Cardiac fibroblast (primary cell): ENCODE measurements at regions not wholly inside any gene's neighbourhood (a gene's known extent, or its start where the extent isn't known, plus 50 kb on each side); places are given as distances from the start of the nearest gene placed in this dataset.

Experiments
- DNase-seq, 2 donors: peaks; one replicate each; pipeline versions ENCODE4 v3.0.0 to v3.0.0-alpha.2; 2010; ENCODE audit warnings: low read depth in 2 of 2
- H3K4me3 ChIP-seq, 2 donors: replicated peaks in 1 of 2; 1 replicate in 1 of 2; 2 replicates in 1 of 2; pipeline ENCODE4 v1.5.1; 2011; ENCODE audit warnings: low read depth in 2 of 2, low read length in 2 of 2, mild to moderate bottlenecking in 2 of 2, moderate library complexity in 1 of 2
- TF ChIP-seq, protein P1 (sequence below): IDR thresholded peaks from one replicate; pipeline ENCODE4 v1.5.1; 2011; ENCODE audit warnings: low read depth, mild to moderate bottlenecking, low read length, inconsistent platforms

- no peak overlapping the region for H3K4me3 ChIP-seq
- TF ChIP-seq, protein P1, sequence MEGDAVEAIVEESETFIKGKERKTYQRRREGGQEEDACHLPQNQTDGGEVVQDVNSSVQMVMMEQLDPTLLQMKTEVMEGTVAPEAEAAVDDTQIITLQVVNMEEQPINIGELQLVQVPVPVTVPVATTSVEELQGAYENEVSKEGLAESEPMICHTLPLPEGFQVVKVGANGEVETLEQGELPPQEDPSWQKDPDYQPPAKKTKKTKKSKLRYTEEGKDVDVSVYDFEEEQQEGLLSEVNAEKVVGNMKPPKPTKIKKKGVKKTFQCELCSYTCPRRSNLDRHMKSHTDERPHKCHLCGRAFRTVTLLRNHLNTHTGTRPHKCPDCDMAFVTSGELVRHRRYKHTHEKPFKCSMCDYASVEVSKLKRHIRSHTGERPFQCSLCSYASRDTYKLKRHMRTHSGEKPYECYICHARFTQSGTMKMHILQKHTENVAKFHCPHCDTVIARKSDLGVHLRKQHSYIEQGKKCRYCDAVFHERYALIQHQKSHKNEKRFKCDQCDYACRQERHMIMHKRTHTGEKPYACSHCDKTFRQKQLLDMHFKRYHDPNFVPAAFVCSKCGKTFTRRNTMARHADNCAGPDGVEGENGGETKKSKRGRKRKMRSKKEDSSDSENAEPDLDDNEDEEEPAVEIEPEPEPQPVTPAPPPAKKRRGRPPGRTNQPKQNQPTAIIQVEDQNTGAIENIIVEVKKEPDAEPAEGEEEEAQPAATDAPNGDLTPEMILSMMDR = no peak
- no peak for DNase-seq
Measured at GRCh38 chr11:116274521-116274920, 498.3 kb downstream of the BUD13 start.

GRCh38 chr11:116272181-116272789 lies 500.5 kb downstream of the BUD13 start:
- no peak overlapping the region for H3K4me3 ChIP-seq
- TF ChIP-seq, protein P1 = no peak
- no peak for DNase-seq

GRCh38 chr11:116271479-116271878 lies 501.3 kb downstream of the BUD13 start:
- TF ChIP-seq, protein P1 = no peak
- DNase-seq = no peak
- H3K4me3 ChIP-seq = no peak overlapping the region

DNA sequence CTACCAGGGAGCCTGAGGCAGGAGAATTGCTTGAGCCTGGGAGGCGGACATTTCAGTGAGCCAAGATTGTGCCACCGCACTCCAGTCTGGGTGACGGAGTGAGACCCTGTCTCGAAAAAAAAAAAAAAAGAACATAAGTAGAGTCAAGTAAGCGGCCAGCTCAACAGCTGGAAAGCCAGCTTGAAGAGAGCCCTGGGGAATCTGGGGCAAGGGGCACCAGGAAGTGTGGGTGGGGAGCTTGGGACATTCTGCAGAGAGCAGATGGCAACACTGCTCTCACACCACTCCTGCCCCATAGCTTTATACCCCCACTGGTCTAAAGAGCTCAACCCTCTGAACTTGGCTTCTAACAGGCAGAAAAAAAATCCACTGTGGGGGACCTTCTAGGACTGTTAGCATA lies 505.6 kb downstream of the BUD13 start:
- H3K4me3 ChIP-seq = no peak overlapping the region
- TF ChIP-seq, protein P1 = no peak
- no peak for DNase-seq

DNA sequence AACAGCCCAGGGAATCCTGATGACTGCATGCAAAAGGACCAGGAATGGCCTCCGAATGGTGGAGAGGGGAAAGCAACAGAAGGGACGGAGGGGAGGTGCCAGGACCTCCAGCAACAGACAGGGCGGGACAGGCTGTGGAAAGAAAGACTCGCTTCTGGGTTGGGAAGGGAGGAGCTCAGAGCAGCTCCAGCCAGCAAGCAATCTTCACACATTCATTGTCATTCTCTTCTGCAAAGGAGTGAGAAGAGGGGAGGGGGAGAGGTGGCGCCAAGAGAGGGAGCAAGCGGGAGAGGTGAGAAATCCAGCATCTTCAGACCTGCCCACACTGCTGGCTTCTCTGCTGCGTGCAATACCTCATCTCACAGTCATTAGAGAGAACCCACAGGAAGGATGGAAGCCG lies 509.0 kb downstream of the BUD13 start:
- no peak overlapping the region for H3K4me3 ChIP-seq
- DNase-seq = no peak
- TF ChIP-seq, protein P1 = no peak

GRCh38 chr11:116263019-116263418 lies 509.8 kb downstream of the BUD13 start:
- DNase-seq = no peak
- TF ChIP-seq, protein P1 = no peak

GRCh38 chr11:116262370-116262769 lies 510.4 kb downstream of the BUD13 start:
- TF ChIP-seq, protein P1 = no peak
- no peak overlapping the region for H3K4me3 ChIP-seq
- DNase-seq = no peak

More at GRCh38 chr11:116263019-116263418, 509.8 kb downstream of the BUD13 start:
- H3K4me3 ChIP-seq = no peak overlapping the region
